HCT116 (cell line): ENCODE measurements at regions not wholly inside any gene's neighbourhood (a gene's known extent, or its start where the extent isn't known, plus 50 kb on each side); places are given as distances from the start of the nearest gene placed in this dataset.

Source experiments
- ATAC-seq: fragments of 200-7000 bp; cut with Tn5 transposase; 2 replicates; pipeline ENCODE4 v1.9.1; 2020; ENCODE audit warnings: mild to moderate bottlenecking, moderate library complexity
- BruUV-seq: library from RNA; stranded (reverse); fragments of 400-500 nt; replicated peaks from 2 replicates; lab custom pipeline; 2021; lab: Mats Ljungman, UMichigan
- CTCF ChIA-PET: fragments of 300-600 bp; sonication (Branson Sonifier 250); formaldehyde crosslinking; loops from one replicate; lab custom pipeline; 2021; ENCODE audit warnings: antibody characterized with exemption; lab: Charles Lee
- POLR2A ChIA-PET: fragments of 300-600, 350-600 bp; sonication (Branson Sonifier 250); formaldehyde crosslinking; loops from one replicate; lab custom pipeline; 2021; ENCODE audit warnings: antibody characterized with exemption; lab: Charles Lee
- RAD21 ChIA-PET, 2 experiments: fragments of 300-600 bp; sonication (Branson Sonifier 250); formaldehyde crosslinking; loops; one replicate each; lab custom pipeline; 2023; ENCODE audit warnings: low total read pairs in 2 of 2; ENCODE audit not compliant: uncharacterized antibody in 2 of 2, unreplicated experiment in 2 of 2, low non-redundant PET in 1 of 2; lab: Charles Lee
- DNase-seq: peaks from one replicate; pipeline ENCODE4 v3.0.0-alpha.2; 2010; ENCODE audit warnings: low read depth, low spot score
- H2AFZ ChIP-seq: fragments of 200-600 bp; shearing (Covaris generic), sonication (generic); 2 replicates; pipeline ENCODE4 v1.6.1; 2017; ENCODE audit warnings: low read depth, mixed run types, mixed read lengths, antibody characterized with exemption, low read length; ENCODE audit not compliant: poor library complexity, severe bottlenecking
- H3K27ac ChIP-seq: 2 replicates; pipeline ENCODE4 v1.5.1; 2012; ENCODE audit warnings: low read depth, low read length
- H3K27me3 ChIP-seq: fragments of 200-600 bp; sonication (generic); 2 replicates; pipeline ENCODE4 v1.6.1; 2016; ENCODE audit warnings: mixed run types, low read length, mixed read lengths; ENCODE audit not compliant: insufficient read depth
- H3K36me3 ChIP-seq, 2 experiments: fragments of 200-500 bp in 1 of 2; fragments of 200-600 bp in 1 of 2; sonication (Bioruptor generic) in 1 of 2; sonication (generic) in 1 of 2; 2 replicates each; pipeline versions ENCODE4 v1.5.1 to v1.6.1; 2014 to 2016; ENCODE audit warnings: low read length in 2 of 2, inconsistent platforms in 1 of 2, mixed read lengths in 1 of 2, mixed run types in 1 of 2; ENCODE audit not compliant: insufficient read depth in 2 of 2, control insufficient read depth in 1 of 2
- H3K4me1 ChIP-seq, 2 experiments: fragments of 200-600 bp in 1 of 2; sonication (generic) in 1 of 2; 2 replicates each; pipeline versions ENCODE4 v1.5.1 to v1.6.1; 2012 to 2017; ENCODE audit warnings: low read length in 2 of 2, inconsistent platforms in 1 of 2, mild to moderate bottlenecking in 1 of 2, mixed read lengths in 1 of 2, mixed run types in 1 of 2, moderate library complexity in 1 of 2; ENCODE audit not compliant: insufficient read depth in 2 of 2, control insufficient read depth in 1 of 2
- H3K4me2 ChIP-seq: fragments of 200-600 bp; sonication (generic); 2 replicates; pipeline ENCODE4 v1.6.1; 2017; ENCODE audit warnings: mixed run types, low read length, mixed read lengths
- H3K4me3 ChIP-seq, 2 experiments: fragments of 200-600 bp in 1 of 2; sonication (generic) in 1 of 2; replicated peaks in 1 of 2; 2 replicates each; pipeline ENCODE4 v1.5.1; 2011 to 2016; ENCODE audit warnings: low read length in 2 of 2, control low read depth in 1 of 2, low read depth in 1 of 2, mild to moderate bottlenecking in 1 of 2, mixed read lengths in 1 of 2, mixed run types in 1 of 2
- H3K79me2 ChIP-seq: fragments of 200-600 bp; sonication (generic); 2 replicates; pipeline ENCODE4 v1.6.1; 2017; ENCODE audit warnings: mild to moderate bottlenecking, mixed run types, low read length, moderate library complexity, mixed read lengths; ENCODE audit not compliant: insufficient read depth
- H3K9ac ChIP-seq: fragments of 200-600 bp; sonication (generic); 2 replicates; pipeline ENCODE4 v1.6.1; 2016; ENCODE audit warnings: low read length, mixed read lengths
- H3K9me2 ChIP-seq: fragments of 200-600 bp; sonication (generic), shearing (Covaris generic); 2 replicates; pipeline ENCODE4 v1.6.1; 2017; ENCODE audit warnings: mixed run types, mild to moderate bottlenecking, moderate library complexity; ENCODE audit not compliant: insufficient read depth
- H3K9me3 ChIP-seq, 2 experiments: fragments of 200-500 bp in 1 of 2; fragments of 200-600 bp in 1 of 2; sonication (Bioruptor generic) in 1 of 2; sonication (generic) in 1 of 2; 2 replicates each; pipeline ENCODE4 v1.6.1; 2014 to 2017; ENCODE audit warnings: low read length in 2 of 2, mixed read lengths in 2 of 2, inconsistent platforms in 1 of 2, low read depth in 1 of 2, mild to moderate bottlenecking in 1 of 2, mixed run types in 1 of 2, moderate library complexity in 1 of 2; ENCODE audit not compliant: control insufficient read depth in 1 of 2, insufficient read depth in 1 of 2
- H4K20me1 ChIP-seq: fragments of 200-600 bp; sonication (generic), shearing (Covaris generic); 2 replicates; pipeline ENCODE4 v1.6.1; 2017; ENCODE audit warnings: mixed run types, mild to moderate bottlenecking, moderate library complexity; ENCODE audit not compliant: insufficient read depth
- CEBPB ChIP-seq: IDR thresholded peaks from 2 replicates; pipeline ENCODE4 v1.6.1; 2012; ENCODE audit warnings: low read depth
- EGR1 ChIP-seq: IDR thresholded peaks from 2 replicates; pipeline ENCODE4 v1.6.1; 2012; ENCODE audit warnings: low read depth
- ELF1 ChIP-seq: IDR thresholded peaks from 2 replicates; pipeline ENCODE4 v1.6.1; 2012; ENCODE audit warnings: low read depth, borderline replicate concordance
- FOSL1 ChIP-seq: IDR thresholded peaks from 2 replicates; pipeline ENCODE4 v1.6.1; 2012; ENCODE audit warnings: low read depth
- POLR2AphosphoS5 ChIP-seq: IDR thresholded peaks from 2 replicates; pipeline ENCODE4 v1.6.1; 2011; ENCODE audit warnings: mild to moderate bottlenecking, low read depth, low read length, moderate library complexity
- TCF7L2 ChIP-seq: IDR thresholded peaks from 2 replicates; pipeline ENCODE4 v1.7.0; 2011; ENCODE audit warnings: borderline replicate concordance, inconsistent platforms; ENCODE audit not compliant: insufficient read depth, insufficient read length; ENCODE audit errors: extremely low read depth
- intact Hi-C: fragments of 100-400 bp; cut with micrococcal nuclease; formaldehyde crosslinking; loops from 2 replicates; pipeline ENCODE4 v1.10.0; 2022

- TF ChIP-seq TCF7L2: no peak
Measured at GRCh38 chr19:28554321-28555091, 658.4 kb downstream of the UQCRFS1 start (continued).

GRCh38 chr19:28553764-28554163 is 659.2 kb downstream of the UQCRFS1 start:
- ChIA-PET RAD21 (no interaction called here), CTCF (no interaction called here), POLR2A (no interaction called here)
- Histone ChIP-seq H3K4me1 (no peaks in the 10 kb centered on the region), H3K9me2 (no peaks in the 10 kb centered on the region), H4K20me1 (no peaks in the 10 kb centered on the region), H2AFZ (no peak overlapping the region), H3K27ac (no peak overlapping the region), H3K4me2 (no peak overlapping the region), H3K79me2 (no peaks in the 10 kb centered on the region), H3K27me3 (no peaks in the 10 kb centered on the region), H3K36me3 (no peaks in the 10 kb centered on the region), H3K9ac (no peak overlapping the region), H3K4me3 (no peak overlapping the region), H3K9me3 (peaks cover 9 to 35% of the 10 kb centered on the region in 2 experiments; a peak in 2 of 4 replicates)
- BruUV-seq: no TSS peak
- TF ChIP-seq FOSL1: no peak
- DNase-seq (no peak), ATAC-seq (no peak)
- intact Hi-C loops: no loop called here

- CTCF ChIA-PET: no interaction called here
- intact Hi-C loops: no loop called here
- H3K4me2 ChIP-seq: no peak overlapping the region
- peaks cover 9 to 35% of the 10 kb centered on the region in 2 experiments; a peak in 2 of 4 replicates for H3K9me3 ChIP-seq
- ATAC-seq (no peak), DNase-seq (no peak)
- no peaks in the 10 kb centered on the region for H4K20me1 ChIP-seq
- H3K36me3 ChIP-seq: no peaks in the 10 kb centered on the region
- POLR2A ChIA-PET: no interaction called here
- no peaks in the 10 kb centered on the region for H3K9me2 ChIP-seq
- no peaks in the 10 kb centered on the region for H3K79me2 ChIP-seq
- BruUV-seq: no TSS peak
- no peak overlapping the region for H2AFZ ChIP-seq
- no peaks in the 10 kb centered on the region for H3K4me1 ChIP-seq
- no peaks in the 10 kb centered on the region for H3K27me3 ChIP-seq
- H3K27ac ChIP-seq: no peak overlapping the region
- no peak overlapping the region for H3K9ac ChIP-seq
- TF ChIP-seq POLR2AphosphoS5 (no peak), EGR1 (no peak), ELF1 (no peak), FOSL1 (no peak), CEBPB (no peak)
- H3K4me3 ChIP-seq: no peak overlapping the region
- RAD21 ChIA-PET: no interaction called here
Measured at GRCh38 chr19:28553005-28553404, 659.9 kb downstream of the UQCRFS1 start.
